HG03097 (cell line): ENCODE measurements at regions not wholly inside any gene's neighbourhood (a gene's known extent, or its start where the extent isn't known, plus 50 kb on each side); places are given as distances from the start of the nearest gene placed in this dataset.
"Not testable (repeated sequence)": the region's sequence is repeated elsewhere in the genome, so short reads cannot be mapped to it uniquely, and the experiment has no call there.

ENCODE experiments used
- ATAC-seq: cut with Tn5 transposase; IDR thresholded peaks from one replicate; pipeline ENCODE4 v1.9.1; 2021; ENCODE audit not compliant: unreplicated experiment, low FRiP score

DNA sequence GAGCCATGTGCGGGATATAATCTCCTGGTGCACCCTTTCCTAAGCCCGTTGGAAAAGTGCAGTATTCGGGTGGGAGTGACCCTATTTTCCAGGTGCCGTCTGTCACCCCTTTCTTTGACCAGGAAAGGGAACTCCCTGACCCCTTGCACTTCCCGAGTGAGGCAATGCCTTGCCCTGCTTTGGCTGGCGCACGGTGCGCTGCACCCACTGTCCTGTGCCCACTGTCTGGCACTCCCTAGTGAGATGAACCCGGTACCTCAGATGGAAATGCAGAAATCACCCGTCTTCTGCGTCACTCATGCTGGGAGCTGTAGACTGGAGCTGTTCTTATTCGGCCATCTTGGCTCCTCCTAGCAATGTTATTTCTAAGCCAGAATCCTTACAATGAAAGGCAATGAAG is 121.1 kb downstream of the TAF11L14 start:
- not testable (repeated sequence) for ATAC-seq

- no peak for ATAC-seq
These were observed 127.1 kb downstream of the TAF11L14 start for GRCh38 chr5:17761326-17761725.

- ATAC-seq, result no peak
These were observed 129.0 kb downstream of the TAF11L14 start for GRCh38 chr5:17763301-17763700.

DNA sequence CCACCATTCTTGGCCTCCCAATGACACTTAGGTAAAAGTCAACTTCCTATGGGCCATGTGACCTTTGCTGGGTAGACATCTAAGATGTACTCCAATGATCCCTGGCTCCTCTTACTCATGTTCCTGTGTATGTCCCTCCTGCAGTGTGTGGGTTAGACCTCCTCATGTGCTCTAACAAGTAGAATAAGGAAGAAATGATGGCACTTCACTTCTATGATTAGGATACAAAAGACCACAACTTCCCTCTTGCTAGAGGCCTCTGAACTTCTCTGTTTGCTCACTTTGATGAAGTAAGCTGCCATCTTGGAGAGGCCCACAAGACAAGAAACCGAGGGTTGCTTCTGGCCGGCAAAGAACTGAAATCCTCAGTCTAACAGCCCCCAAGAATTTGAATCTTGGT is 131.8 kb downstream of the TAF11L14 start:
- ATAC-seq, result no peak

DNA sequence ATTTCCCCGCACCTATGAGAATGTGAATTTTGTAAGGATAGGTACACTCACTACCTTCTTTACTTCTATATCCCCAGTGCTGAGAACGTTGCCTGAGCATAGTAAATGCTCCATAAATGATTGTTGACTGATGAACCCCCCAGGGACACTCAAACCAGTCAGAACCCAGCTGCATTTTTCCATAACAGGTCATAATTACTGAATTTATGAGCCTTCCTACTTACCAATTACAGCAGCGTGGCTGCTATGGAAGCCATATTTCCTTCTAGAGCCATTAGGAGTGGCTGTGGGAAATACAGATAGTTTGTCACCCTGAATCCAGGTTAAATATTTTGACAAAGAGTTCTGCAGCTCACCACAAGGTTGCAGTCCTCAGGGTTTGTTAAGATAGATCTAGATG is 135.0 kb downstream of the TAF11L14 start:
- no peak for ATAC-seq

DNA sequence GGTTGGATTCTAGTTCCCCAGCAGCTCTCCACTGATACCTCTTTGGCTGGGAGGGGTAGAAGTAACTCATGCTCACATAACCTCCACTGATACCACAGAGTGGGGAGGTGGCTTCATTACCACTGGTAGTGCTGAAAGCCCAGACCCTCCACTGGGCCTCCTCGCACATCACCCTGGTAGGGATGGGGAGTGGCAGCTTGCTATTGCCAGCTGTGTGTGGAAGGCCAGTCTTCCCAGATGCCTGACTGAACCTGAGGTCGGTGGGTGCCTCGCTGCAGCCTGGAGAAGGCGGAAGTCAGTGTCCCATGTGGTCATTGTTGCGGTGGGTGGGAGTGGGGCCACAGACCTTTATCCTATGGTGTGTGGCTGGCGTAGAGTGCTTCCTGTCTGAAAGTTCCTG is 138.0 kb downstream of the TAF11L14 start:
- no peak for ATAC-seq

DNA sequence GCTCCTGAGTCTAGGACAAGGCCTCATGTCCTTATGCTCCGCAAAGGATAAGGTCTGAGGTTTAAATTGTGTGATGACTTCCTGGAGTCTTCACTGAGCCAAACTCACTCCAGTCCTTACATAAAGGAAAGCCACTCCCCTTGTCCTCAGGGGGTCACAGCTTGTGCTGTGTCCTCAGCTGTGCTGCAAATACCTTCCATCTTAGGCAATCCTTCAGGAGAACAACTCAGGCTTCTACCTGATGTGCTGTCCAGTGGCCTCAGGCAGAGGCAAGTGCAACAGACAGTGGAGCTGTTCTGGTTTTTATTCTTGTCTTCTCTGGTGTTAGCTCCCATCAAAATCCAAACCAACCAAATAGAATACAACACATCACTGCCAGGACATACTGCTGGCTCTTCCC is 151.5 kb downstream of the TAF11L14 start:
- no peak for ATAC-seq

GRCh38 chr5:17788351-17788750 is 154.1 kb downstream of the TAF11L14 start:
- ATAC-seq, result no peak

GRCh38 chr5:17794201-17794600 is 159.9 kb downstream of the TAF11L14 start:
- no peak for ATAC-seq

- no peak for ATAC-seq
These were observed 160.6 kb downstream of the TAF11L14 start for GRCh38 chr5:17794815-17795214.

DNA sequence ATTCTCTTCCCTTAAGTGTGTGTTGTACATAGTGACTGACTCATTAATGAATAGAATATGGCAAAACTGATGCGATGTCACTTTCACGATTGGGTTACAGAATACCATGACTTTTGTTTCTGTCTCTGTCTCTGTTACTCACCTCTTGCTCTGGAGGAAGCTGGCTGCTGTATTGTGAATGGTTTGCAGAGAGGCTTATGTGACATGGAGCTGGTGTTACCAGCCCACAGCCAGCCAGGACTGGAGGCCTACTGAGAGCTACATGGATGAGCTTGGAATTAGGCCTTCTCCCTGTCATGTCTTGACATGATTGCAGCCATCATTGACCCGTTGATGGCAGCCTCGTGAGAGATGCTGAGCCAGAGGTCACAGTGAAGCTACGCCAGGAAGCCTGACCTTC is 161.9 kb downstream of the TAF11L14 start:
- ATAC-seq, result no peak

- no peak for ATAC-seq
These were observed 162.6 kb downstream of the TAF11L14 start for GRCh38 chr5:17796757-17797396.

- ATAC-seq, result no peak
These were observed 165.3 kb downstream of the TAF11L14 start for GRCh38 chr5:17799521-17799920.

DNA sequence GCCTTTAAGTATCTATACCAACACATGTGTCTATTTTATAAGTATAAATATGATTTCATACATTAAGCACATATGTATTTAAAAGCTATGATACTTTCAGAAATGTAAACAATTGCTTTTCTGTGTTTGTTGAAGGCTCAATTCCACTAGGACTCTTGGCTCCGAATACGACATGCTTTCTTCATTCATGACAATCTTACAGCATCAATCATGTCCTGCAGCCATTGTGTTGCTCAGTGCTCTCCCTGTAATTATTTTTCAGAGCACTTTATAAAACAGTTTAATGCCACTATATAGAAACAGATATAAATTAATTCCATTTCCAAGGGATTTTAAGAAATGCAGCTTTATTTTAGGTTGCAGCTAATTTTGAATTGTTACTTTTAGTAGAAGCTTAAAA is 167.3 kb downstream of the TAF11L14 start:
- ATAC-seq, result no peak

GRCh38 chr5:17802256-17802655 is 168.0 kb downstream of the TAF11L14 start:
- ATAC-seq, result no peak

DNA sequence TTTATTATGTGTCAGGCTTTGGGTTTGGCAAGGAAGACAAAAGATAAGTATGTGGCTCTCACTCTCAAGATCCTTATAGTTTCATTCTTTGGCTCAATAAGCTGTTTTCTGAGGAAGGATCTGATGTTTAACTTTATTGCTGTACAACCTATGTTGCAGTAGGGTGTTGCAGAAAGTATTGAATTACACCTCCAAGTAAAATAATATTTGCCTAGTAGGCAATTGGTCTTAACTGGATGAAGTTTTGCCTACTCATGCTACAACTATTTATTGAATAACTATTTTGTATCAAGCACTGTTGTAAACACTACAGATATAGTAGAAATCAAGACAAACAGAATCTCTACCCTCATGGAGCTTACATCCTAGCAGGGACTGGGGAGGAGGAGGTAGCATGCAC is 169.7 kb downstream of the TAF11L14 start:
- no peak for ATAC-seq

- ATAC-seq, result no peak
These were observed 171.1 kb downstream of the TAF11L14 start for GRCh38 chr5:17805227-17805825.

DNA sequence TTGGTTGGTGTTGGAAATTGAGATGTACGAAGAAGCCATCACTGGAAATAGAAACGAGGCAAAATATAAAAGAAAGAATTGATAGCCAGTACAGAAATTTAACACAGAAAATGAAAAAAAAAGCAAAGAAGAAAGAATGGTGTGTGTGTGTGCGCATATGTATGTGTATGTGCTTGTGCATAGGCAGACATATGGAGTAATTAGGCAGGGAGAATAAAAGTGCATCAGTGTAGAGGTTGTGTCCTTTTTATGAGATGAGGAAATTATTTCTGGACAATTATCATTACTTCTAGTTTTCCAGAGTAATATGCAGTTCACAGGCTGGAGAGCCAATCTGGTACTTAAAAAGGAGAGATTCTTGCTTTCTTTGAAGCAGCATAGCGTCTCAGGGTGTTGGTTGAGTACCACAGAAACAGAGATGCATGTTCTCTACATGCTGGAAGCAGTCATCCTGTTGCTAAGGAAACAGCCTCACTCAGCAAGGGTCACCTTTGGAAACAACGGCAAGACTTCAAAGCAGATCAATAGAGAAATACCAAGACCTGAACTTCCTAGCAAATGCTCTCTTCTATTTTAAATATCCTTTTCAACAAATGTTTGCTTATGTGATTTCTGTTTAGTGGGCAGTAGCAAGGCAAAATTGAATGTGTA is 172.7 kb downstream of the TAF11L14 start:
- ATAC-seq, result no peak

GRCh38 chr5:17808566-17808965 is 174.3 kb downstream of the TAF11L14 start:
- no peak for ATAC-seq

- ATAC-seq, result no peak
These were observed 176.5 kb downstream of the TAF11L14 start for GRCh38 chr5:17810734-17811133.

DNA sequence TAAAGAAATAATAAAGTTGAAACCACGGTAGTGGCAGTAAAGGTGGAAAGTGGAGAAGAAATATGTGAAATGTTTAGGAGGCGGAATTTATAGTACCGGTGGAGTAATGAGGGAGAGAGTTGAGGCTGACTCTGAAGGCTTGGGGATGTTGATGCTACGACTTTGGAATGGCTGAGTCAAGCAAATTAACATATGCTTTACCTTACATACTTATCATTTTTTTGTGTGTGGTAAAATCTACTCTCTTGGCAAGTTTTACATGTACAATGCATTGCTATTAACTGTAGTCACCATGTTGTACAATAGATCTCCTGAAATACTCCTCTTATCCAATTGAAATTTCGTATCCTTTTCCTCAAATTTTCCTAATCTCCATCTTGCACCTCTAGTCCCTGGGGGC is 179.0 kb downstream of the TAF11L14 start:
- ATAC-seq, result no peak

DNA sequence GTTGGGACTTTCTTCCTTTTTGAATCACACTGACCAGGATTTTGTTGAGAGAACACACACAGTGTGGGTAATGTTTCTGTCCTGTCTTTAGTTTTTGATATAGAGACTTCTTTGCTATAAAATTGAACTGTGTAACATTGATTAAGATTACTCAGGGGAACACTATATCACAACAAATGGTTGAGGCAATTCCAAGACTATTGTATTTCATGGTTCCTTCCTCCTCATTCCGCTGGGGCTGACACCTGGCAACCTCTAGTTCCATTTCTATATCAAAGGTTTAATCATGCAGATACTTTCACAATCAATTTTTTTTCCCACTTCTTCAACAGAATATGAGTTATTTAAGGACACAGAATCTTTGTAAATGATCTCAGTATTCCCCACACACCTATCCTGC is 182.2 kb downstream of the TAF11L14 start:
- no peak for ATAC-seq
